ENCODE measurements at regions not wholly inside any gene's neighbourhood (a gene's known extent, or its start where the extent isn't known, plus 50 kb on each side); places are given as distances from the start of the nearest gene placed in this dataset.

- TF ChIP-seq CTCF (IDR thresholded peaks at IDR 0.05 in 4 of 5, conservative IDR thresholded peaks at IDR 0.05 in 1 of 5) (no peak), POLR2A (IDR thresholded peaks at IDR 0.05) (no peak)
These were observed 173.2 kb upstream of the TBL1X start for GRCh38 chrX:9291629-9292028.

Measured in gastrocnemius medialis (tissue), 4 donors.